HepG2 (cell line): ENCODE measurements at regions not wholly inside any gene's neighbourhood (a gene's known extent, or its start where the extent isn't known, plus 50 kb on each side); places are given as distances from the start of the nearest gene placed in this dataset.

Experiments used
- CREM ChIP-seq, 2 experiments: sonication (generic) in 1 of 2; formaldehyde crosslinking in 1 of 2; IDR thresholded peaks; 2 replicates each; pipeline versions ENCODE4 v1.4.0 to v1.6.1; 2016 to 2020; ENCODE audit warnings: antibody characterized with exemption in 1 of 2, mild to moderate bottlenecking in 1 of 2, missing genetic modification reagents in 1 of 2
- HMG20A ChIP-seq: IDR thresholded peaks from 2 replicates; pipeline ENCODE4 v1.6.1; 2016; ENCODE audit warnings: borderline replicate concordance
- MAFG ChIP-seq: sonication (generic); formaldehyde crosslinking; IDR thresholded peaks from 2 replicates; pipeline ENCODE4 v1.5.1; 2020; ENCODE audit warnings: mild to moderate bottlenecking, missing genetic modification reagents
- MBNL3 ChIP-seq: fragments of 250-450 bp; sonication (Bioruptor Pico); conservative IDR thresholded peaks from 2 replicates; pipeline ENCODE4 v1.8.0; 2022; ENCODE audit warnings: mild to moderate bottlenecking, inconsistent platforms
- MED13 ChIP-seq: sonication (generic); formaldehyde crosslinking; IDR thresholded peaks from 2 replicates; pipeline ENCODE4 v1.5.0; 2020; ENCODE audit warnings: missing genetic modification reagents
- ZMYM4 ChIP-seq: sonication (generic); formaldehyde crosslinking; IDR thresholded peaks from 2 replicates; pipeline ENCODE4 v1.8.1; 2023; ENCODE audit warnings: mild to moderate bottlenecking, missing genetic modification reagents
- ZNF468 ChIP-seq: sonication (generic); formaldehyde crosslinking; IDR thresholded peaks from 2 replicates; pipeline ENCODE4 v1.8.0; 2022; ENCODE audit warnings: mild to moderate bottlenecking, moderate library complexity, missing genetic modification reagents
- ZNF790 ChIP-seq: sonication (generic); formaldehyde crosslinking; IDR thresholded peaks from 2 replicates; pipeline ENCODE4 v1.8.0; 2022; ENCODE audit warnings: missing genetic modification reagents, mild to moderate bottlenecking, borderline replicate concordance
- TF ChIP-seq, protein P1 (sequence below): sonication (generic); formaldehyde crosslinking; IDR thresholded peaks from 2 replicates; pipeline ENCODE4 v1.4.0; 2020; ENCODE audit warnings: missing genetic modification reagents, borderline replicate concordance
- TF ChIP-seq, protein P2 (sequence below): sonication (generic); formaldehyde crosslinking; IDR thresholded peaks from 2 replicates; pipeline ENCODE4 v1.9.0; 2021; ENCODE audit warnings: missing genetic modification reagents, mild to moderate bottlenecking, borderline replicate concordance
- TF ChIP-seq, protein P3 (sequence below): sonication (generic); formaldehyde crosslinking; IDR thresholded peaks from 2 replicates; pipeline ENCODE4 v1.8.1; 2023; ENCODE audit warnings: missing genetic modification reagents, mild to moderate bottlenecking, borderline replicate concordance
- TF ChIP-seq, protein P4 (sequence below): sonication (generic); formaldehyde crosslinking; IDR thresholded peaks from 2 replicates; pipeline ENCODE4 v1.4.0; 2020; ENCODE audit warnings: missing genetic modification reagents, mild to moderate bottlenecking, borderline replicate concordance
- TF ChIP-seq, protein P5 (sequence below): sonication (generic); formaldehyde crosslinking; IDR thresholded peaks from 2 replicates; pipeline ENCODE4 v1.4.0; 2020; ENCODE audit warnings: low read depth, mild to moderate bottlenecking, missing genetic modification reagents
- TF ChIP-seq, protein P6 (sequence below): sonication (generic); formaldehyde crosslinking; IDR thresholded peaks from 2 replicates; pipeline ENCODE4 v1.4.0; 2020; ENCODE audit warnings: mild to moderate bottlenecking, missing genetic modification reagents

DNA sequence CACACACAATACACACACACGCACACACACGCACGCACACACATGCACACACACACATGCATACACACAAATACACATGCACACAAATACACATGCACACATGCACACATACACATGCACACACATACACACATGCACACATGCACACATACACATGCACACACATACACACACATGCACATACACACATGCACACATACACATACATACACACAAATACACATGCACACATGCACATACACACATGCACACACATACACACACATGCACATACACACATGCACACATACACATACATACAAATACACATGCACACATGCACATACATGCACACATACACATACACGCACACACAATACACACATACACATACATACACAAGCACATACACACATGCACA is 175.4 kb upstream of the RREB1 start (continued):
- TF ChIP-seq CREM (IDR thresholded peaks at IDR 0.05) = no peak
- no peak for TF ChIP-seq CREM (CRISPR knock-in tag; IDR thresholded peaks at IDR 0.05)
- TF ChIP-seq, protein P1, sequence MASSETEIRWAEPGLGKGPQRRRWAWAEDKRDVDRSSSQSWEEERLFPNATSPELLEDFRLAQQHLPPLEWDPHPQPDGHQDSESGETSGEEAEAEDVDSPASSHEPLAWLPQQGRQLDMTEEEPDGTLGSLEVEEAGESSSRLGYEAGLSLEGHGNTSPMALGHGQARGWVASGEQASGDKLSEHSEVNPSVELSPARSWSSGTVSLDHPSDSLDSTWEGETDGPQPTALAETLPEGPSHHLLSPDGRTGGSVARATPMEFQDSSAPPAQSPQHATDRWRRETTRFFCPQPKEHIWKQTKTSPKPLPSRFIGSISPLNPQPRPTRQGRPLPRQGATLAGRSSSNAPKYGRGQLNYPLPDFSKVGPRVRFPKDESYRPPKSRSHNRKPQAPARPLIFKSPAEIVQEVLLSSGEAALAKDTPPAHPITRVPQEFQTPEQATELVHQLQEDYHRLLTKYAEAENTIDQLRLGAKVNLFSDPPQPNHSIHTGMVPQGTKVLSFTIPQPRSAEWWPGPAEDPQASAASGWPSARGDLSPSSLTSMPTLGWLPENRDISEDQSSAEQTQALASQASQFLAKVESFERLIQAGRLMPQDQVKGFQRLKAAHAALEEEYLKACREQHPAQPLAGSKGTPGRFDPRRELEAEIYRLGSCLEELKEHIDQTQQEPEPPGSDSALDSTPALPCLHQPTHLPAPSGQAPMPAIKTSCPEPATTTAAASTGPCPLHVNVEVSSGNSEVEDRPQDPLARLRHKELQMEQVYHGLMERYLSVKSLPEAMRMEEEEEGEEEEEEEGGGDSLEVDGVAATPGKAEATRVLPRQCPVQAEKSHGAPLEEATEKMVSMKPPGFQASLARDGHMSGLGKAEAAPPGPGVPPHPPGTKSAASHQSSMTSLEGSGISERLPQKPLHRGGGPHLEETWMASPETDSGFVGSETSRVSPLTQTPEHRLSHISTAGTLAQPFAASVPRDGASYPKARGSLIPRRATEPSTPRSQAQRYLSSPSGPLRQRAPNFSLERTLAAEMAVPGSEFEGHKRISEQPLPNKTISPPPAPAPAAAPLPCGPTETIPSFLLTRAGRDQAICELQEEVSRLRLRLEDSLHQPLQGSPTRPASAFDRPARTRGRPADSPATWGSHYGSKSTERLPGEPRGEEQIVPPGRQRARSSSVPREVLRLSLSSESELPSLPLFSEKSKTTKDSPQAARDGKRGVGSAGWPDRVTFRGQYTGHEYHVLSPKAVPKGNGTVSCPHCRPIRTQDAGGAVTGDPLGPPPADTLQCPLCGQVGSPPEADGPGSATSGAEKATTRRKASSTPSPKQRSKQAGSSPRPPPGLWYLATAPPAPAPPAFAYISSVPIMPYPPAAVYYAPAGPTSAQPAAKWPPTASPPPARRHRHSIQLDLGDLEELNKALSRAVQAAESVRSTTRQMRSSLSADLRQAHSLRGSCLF (CRISPR knock-in tag) = no peak
- TF ChIP-seq MAFG (CRISPR knock-in tag) = no peak
- TF ChIP-seq, protein P2, sequence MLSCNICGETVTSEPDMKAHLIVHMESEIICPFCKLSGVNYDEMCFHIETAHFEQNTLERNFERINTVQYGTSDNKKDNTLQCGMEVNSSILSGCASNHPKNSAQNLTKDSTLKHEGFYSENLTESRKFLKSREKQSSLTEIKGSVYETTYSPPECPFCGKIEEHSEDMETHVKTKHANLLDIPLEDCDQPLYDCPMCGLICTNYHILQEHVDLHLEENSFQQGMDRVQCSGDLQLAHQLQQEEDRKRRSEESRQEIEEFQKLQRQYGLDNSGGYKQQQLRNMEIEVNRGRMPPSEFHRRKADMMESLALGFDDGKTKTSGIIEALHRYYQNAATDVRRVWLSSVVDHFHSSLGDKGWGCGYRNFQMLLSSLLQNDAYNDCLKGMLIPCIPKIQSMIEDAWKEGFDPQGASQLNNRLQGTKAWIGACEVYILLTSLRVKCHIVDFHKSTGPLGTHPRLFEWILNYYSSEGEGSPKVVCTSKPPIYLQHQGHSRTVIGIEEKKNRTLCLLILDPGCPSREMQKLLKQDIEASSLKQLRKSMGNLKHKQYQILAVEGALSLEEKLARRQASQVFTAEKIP = no peak
- TF ChIP-seq, protein P3, sequence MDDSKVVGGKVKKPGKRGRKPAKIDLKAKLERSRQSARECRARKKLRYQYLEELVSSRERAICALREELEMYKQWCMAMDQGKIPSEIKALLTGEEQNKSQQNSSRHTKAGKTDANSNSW (CRISPR knock-in tag) = no peak
- TF ChIP-seq, protein P4, sequence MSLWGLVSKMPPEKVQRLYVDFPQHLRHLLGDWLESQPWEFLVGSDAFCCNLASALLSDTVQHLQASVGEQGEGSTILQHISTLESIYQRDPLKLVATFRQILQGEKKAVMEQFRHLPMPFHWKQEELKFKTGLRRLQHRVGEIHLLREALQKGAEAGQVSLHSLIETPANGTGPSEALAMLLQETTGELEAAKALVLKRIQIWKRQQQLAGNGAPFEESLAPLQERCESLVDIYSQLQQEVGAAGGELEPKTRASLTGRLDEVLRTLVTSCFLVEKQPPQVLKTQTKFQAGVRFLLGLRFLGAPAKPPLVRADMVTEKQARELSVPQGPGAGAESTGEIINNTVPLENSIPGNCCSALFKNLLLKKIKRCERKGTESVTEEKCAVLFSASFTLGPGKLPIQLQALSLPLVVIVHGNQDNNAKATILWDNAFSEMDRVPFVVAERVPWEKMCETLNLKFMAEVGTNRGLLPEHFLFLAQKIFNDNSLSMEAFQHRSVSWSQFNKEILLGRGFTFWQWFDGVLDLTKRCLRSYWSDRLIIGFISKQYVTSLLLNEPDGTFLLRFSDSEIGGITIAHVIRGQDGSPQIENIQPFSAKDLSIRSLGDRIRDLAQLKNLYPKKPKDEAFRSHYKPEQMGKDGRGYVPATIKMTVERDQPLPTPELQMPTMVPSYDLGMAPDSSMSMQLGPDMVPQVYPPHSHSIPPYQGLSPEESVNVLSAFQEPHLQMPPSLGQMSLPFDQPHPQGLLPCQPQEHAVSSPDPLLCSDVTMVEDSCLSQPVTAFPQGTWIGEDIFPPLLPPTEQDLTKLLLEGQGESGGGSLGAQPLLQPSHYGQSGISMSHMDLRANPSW (CRISPR knock-in tag) = no peak
- TF ChIP-seq HMG20A (CRISPR knock-in tag) = no peak
- no peak for TF ChIP-seq ZMYM4 (CRISPR knock-in tag)
- TF ChIP-seq ZNF468 = no peak
- TF ChIP-seq, protein P5, sequence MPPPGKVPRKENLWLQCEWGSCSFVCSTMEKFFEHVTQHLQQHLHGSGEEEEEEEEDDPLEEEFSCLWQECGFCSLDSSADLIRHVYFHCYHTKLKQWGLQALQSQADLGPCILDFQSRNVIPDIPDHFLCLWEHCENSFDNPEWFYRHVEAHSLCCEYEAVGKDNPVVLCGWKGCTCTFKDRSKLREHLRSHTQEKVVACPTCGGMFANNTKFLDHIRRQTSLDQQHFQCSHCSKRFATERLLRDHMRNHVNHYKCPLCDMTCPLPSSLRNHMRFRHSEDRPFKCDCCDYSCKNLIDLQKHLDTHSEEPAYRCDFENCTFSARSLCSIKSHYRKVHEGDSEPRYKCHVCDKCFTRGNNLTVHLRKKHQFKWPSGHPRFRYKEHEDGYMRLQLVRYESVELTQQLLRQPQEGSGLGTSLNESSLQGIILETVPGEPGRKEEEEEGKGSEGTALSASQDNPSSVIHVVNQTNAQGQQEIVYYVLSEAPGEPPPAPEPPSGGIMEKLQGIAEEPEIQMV (CRISPR knock-in tag) = no peak
- no peak for TF ChIP-seq MED13 (CRISPR knock-in tag)
- no peak for TF ChIP-seq MBNL3
- no peak for TF ChIP-seq ZNF790 (CRISPR knock-in tag)
- TF ChIP-seq, protein P6, sequence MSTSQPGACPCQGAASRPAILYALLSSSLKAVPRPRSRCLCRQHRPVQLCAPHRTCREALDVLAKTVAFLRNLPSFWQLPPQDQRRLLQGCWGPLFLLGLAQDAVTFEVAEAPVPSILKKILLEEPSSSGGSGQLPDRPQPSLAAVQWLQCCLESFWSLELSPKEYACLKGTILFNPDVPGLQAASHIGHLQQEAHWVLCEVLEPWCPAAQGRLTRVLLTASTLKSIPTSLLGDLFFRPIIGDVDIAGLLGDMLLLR (CRISPR knock-in tag) = no peak
